Peyer's patch (tissue), 4 donors: ENCODE measurements at regions not wholly inside any gene's neighbourhood (a gene's known extent, or its start where the extent isn't known, plus 50 kb on each side); places are given as distances from the start of the nearest gene placed in this dataset.

Source experiments
- POLR2A ChIP-seq, 2 donors: fragments of 450-650 bp; IDR thresholded peaks; one replicate each; pipeline ENCODE4 v1.5.1; 2017; ENCODE audit warnings: antibody characterized with exemption in 2 of 2, mild to moderate bottlenecking in 2 of 2, moderate library complexity in 2 of 2
- TF ChIP-seq, protein P1 (sequence below), 6 experiments: fragments of 450-650 bp in 4 of 6; fragments of 200-600 bp in 2 of 6; sonication (generic) in 1 of 6; IDR thresholded peaks; one replicate each; pipeline ENCODE4 v1.5.1; 2017 to 2019; ENCODE audit warnings: antibody characterized with exemption in 6 of 6, mild to moderate bottlenecking in 3 of 6, moderate library complexity in 1 of 6

DNA sequence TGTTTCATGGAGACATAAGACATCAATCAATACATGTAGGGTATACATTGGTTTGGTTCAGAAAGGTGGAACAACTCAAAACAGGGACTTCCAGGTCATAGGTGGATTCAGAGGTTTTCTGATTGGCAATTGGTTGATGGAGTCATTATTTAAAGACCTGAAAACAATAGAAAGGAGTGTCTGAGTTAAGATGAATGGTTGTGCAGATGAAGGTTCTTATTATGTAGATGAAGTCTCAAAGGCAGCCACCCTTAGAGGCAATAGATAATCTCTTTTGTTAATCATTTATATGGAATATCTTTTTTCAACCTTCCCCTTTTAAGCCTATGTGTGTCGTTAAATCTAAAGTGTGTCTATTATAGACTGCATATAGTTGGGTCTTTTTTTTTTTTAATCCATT, 67.8 kb upstream of the LYPLAL1 start:
- TF ChIP-seq, protein P1, sequence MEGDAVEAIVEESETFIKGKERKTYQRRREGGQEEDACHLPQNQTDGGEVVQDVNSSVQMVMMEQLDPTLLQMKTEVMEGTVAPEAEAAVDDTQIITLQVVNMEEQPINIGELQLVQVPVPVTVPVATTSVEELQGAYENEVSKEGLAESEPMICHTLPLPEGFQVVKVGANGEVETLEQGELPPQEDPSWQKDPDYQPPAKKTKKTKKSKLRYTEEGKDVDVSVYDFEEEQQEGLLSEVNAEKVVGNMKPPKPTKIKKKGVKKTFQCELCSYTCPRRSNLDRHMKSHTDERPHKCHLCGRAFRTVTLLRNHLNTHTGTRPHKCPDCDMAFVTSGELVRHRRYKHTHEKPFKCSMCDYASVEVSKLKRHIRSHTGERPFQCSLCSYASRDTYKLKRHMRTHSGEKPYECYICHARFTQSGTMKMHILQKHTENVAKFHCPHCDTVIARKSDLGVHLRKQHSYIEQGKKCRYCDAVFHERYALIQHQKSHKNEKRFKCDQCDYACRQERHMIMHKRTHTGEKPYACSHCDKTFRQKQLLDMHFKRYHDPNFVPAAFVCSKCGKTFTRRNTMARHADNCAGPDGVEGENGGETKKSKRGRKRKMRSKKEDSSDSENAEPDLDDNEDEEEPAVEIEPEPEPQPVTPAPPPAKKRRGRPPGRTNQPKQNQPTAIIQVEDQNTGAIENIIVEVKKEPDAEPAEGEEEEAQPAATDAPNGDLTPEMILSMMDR (IDR thresholded peaks at IDR 0.05): no peak
- TF ChIP-seq POLR2A (IDR thresholded peaks at IDR 0.05): no peak
